GM18519 (cell line): ENCODE measurements at regions not wholly inside any gene's neighbourhood (a gene's known extent, or its start where the extent isn't known, plus 50 kb on each side); places are given as distances from the start of the nearest gene placed in this dataset.
"Not testable (repeated sequence)": the region's sequence is repeated elsewhere in the genome, so short reads cannot be mapped to it uniquely, and the experiment has no call there.

Source experiments
- ATAC-seq: cut with Tn5 transposase; IDR thresholded peaks from one replicate; pipeline ENCODE4 v1.9.1; 2021; ENCODE audit warnings: mild to moderate bottlenecking, moderate library complexity; ENCODE audit not compliant: unreplicated experiment, low FRiP score

GRCh38 chr10:117745301-117745700 is 202.8 kb downstream of the EMX2 start:
- no peak for ATAC-seq

- no peak for ATAC-seq
Observed at GRCh38 chr10:117746541-117747448, 204.2 kb downstream of the EMX2 start.

GRCh38 chr10:117747636-117748035 is 205.1 kb downstream of the EMX2 start:
- ATAC-seq = no peak

DNA sequence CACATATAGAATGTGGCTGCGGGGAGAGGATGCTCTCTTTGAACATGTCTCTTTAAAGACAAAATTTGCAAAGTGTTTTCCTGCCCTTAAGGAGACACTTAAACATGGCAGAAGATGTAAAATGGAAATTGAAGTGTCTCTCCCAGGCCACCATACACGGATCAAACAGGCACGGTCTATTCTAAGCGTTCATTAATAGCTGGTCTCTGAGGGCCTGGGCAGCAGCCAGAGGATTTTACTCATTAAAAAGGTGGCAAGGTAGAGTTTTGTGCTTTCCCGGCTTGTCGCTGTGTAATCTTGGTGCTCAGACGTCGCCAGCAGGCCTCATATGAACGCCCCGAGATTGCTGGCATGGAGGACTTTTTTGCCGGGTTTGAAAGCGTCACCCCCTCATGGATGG is 205.5 kb downstream of the EMX2 start:
- ATAC-seq = no peak

- no peak for ATAC-seq
Observed at GRCh38 chr10:117750616-117751015, 208.1 kb downstream of the EMX2 start.

GRCh38 chr10:117751259-117751658 is 208.7 kb downstream of the EMX2 start:
- ATAC-seq = no peak

DNA sequence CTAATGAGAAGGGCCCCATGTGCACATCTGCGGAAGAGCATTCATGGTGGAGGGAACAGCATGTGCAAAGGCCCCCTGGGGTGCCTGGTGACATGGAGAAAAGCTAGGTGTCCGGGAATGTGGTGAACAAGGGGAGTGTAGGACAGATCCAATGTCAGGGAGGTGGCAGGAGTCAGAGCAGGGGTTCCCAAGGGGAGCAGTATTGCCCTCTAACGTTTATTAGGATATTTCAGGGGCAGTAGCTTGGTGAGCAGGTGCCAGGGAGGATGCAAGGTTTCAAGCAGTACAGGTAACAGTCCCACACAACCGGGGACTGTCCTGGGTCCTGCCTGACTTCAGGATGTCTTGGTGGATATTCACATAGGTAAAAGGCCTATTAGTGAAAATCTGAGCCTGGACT is 209.6 kb downstream of the EMX2 start:
- no peak for ATAC-seq

DNA sequence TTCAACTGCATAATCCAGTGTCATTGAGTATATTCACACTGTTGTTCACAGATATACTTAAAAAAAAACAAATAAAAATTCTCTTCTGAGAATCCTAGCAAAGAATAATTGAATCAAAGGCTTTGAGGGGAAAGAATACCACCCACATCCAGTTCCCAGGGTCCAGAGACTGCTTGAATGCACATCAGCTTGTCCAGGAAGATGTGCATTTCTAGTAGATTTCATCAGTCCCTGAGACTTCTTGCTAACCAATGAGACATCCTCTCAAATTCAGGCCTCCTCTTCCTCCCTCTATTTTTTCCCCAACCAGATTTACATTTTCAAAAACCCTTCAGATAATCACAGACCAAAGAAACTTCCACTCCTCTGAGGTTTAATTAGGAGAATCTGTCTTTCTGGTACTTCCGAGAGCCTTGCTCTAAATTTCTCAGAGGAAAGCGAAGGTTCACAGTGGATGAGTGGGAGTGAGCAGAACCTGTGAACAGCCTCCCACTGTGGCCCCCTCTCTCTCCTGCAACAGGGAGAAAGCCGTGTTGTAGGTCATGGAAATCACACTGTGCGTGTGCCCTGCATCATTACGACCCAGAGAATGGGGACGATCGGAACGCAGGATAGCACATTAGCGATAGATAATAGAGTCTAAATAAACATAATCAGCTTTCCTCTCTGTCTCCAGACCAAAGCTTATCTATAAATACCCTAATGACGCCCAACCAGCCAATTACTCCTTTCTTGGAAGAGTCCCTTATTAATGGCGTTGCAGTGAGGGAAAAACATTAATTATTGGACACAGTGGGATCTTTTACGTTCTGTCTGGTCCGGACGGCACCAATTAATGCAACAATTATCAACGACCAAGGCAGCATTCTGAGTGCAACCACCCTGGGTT is 212.5 kb downstream of the EMX2 start:
- ATAC-seq = no peak

- no peak for ATAC-seq
Observed at GRCh38 chr10:117755659-117756014, 213.1 kb downstream of the EMX2 start.

DNA sequence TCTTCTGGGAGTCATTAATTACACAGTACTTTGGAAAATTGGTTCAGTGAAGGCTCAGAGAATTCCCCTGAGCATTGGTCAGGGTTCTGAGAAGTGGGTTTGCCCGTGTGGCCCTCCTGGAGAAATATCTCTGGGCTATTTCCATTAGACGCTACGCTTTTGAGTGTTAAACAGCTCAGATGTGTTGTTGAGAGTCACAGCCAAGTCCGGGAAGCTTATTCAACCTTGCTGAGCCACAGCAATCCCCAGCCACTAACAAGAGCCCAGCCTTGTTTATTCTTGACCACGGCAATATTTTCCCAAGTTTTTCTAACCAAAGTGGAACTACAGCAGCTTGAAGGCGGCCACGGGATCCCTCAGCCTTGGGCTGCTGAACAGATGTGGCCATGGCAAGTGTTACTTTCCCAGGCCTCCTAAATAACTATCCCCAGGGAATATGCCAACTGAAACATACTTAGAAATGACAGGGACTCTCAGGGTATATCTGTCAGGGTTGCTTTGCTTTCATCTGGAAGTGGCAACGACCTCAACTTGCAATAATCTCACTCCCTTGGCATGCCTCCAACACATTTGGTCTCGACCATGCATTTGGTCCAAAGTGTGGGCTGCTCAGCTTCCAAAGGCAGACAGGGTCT is 214.7 kb downstream of the EMX2 start:
- no peak for ATAC-seq

- ATAC-seq = no peak
Observed at GRCh38 chr10:117759266-117759665, 216.7 kb downstream of the EMX2 start.

DNA sequence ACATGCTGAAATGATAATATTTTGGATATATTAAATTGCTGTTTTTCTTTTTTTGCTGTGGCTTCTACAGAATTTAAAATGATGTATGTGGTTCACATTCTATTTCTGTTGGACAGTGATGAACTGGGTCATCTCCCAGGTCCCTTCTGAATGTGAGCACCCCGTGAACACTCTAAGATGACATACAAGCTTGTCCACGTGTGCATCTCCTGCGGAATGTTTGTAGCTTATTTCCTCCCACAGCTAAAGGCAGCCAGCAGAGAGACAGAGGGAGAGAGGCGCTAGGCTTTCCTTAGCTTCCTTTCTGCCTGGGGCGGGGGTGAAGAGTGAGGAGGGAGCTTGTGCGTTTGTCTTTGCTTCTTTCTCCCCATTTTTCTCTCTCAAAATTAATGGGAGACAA is 219.1 kb downstream of the EMX2 start:
- no peak for ATAC-seq

DNA sequence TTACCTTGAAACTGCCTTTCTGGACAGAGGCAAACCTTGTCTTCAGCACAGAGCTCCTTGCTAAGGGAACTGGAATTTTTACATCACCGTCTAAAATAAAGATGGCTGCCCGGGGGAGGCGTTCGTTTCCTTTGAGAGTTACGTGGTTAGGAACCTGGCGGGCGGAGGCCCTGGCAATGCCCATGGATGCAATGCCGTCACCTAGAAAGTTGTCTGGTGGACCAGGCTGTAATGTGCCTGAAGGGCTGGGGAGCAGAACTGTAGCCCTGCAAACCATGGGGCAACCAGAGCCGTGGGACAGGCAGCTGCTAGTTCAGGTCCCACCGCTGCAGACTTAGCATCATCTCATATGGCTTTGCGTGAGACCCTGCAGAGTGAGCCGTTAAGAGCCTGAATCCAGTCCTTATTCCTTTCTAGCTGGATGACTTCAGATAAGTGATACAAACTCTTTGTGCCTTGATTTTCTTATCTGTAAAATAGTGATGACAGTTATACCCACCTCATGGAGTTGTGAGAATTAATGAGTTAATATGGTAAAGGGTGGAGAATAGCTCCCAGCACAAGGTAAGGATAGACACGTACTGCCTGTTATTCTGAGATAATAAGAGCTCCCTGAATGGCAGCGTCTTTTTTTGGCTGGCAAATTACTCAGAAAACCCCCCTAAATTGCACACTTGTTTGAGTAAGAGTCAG is 219.7 kb downstream of the EMX2 start:
- no peak for ATAC-seq

DNA sequence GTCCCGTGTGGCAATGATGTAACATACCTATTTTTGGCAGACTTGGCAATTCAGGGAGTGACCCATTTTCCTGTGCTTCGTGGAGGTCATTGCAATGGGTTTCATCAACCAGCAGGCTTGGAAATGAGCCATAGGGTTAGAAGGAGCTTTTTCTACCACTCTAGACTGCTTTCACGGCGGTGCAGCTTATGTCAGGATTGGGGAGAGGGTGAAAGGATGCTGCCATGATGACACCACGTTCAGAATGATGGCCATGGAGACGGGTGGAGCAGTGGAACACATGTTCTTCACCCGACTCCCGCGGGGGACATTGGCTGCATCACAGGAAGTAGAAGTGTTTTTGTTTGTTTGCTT is 220.2 kb downstream of the EMX2 start:
- ATAC-seq = no peak

- no peak for ATAC-seq
Observed at GRCh38 chr10:117763528-117763927, 221.0 kb downstream of the EMX2 start.

- no peak for ATAC-seq
Observed at GRCh38 chr10:117768333-117769042, 225.9 kb downstream of the EMX2 start.

- ATAC-seq = no peak
Observed at GRCh38 chr10:117775526-117775925, 233.0 kb downstream of the EMX2 start.

DNA sequence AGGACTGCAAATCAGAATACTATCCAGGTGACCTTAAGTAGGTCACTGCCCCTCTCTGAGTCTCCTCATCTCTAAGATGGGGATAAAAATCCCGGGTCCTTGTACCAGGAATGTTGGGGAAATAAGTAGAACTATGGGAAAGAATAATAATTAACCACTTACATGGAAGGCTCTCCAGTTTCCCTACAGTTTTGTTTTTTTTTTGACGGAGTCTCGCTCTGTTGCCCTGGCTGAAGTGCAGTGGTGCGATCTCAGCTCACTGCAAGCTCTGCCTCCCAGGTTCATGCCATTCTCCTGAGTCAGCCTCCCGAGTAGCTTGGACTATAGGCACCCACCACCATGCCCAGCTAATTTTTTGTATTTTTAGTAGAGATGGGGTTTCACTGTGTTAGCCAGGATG is 234.7 kb downstream of the EMX2 start:
- ATAC-seq = not testable (repeated sequence)

DNA sequence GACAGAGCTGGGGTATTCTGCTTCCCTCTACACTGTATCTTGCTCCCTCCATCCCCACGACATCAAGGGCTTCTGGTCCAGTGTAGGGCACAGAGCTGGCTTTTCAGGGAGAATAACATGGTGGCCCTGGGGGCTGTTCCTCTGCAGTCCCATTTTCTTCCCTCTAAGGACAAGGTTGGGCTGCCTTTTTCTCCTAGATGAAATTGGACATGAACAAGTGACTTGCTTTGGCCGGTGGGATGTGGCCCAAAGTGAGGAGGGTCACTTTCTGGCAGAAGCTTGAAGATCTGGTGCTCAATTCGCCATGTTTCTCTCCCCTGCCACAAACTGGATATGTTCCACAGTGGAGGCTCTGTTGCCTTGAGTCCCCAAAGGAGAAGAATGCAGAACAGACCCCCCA is 235.7 kb downstream of the EMX2 start:
- ATAC-seq = no peak

GRCh38 chr10:117780411-117780810 is 237.9 kb downstream of the EMX2 start:
- ATAC-seq = no peak
